H1 (cell line): ENCODE measurements at regions not wholly inside any gene's neighbourhood (a gene's known extent, or its start where the extent isn't known, plus 50 kb on each side); places are given as distances from the start of the nearest gene placed in this dataset.

Experiments used
- BRCA1 ChIP-seq: IDR thresholded peaks from 2 replicates; pipeline ENCODE4 v1.6.1; 2012; ENCODE audit warnings: low read depth, low read length, improper control_type of control experiment
- HDAC6 ChIP-seq: IDR thresholded peaks from one replicate; pipeline ENCODE4 v1.7.1; 2012; ENCODE audit warnings: low read depth, mild to moderate bottlenecking, inconsistent platforms, low read length, moderate library complexity
- KDM1A ChIP-seq: fragments of 200-600, 300-600 bp; sonication (generic); IDR thresholded peaks from 2 replicates; pipeline ENCODE4 v1.7.1; 2016; ENCODE audit warnings: mild to moderate bottlenecking, low read length, borderline replicate concordance
- SAP30 ChIP-seq: fragments of 300-600 bp; sonication (generic); IDR thresholded peaks from 2 replicates; pipeline ENCODE4 v1.7.1; 2012; ENCODE audit warnings: low read length, moderate library complexity, mild to moderate bottlenecking, inconsistent platforms; ENCODE audit not compliant: insufficient read depth, insufficient replicate concordance
- YY1 ChIP-seq: IDR thresholded peaks from 2 replicates; pipeline ENCODE4 v1.6.1; 2011; ENCODE audit warnings: low read depth, mild to moderate bottlenecking, low read length
- TF ChIP-seq, protein P1 (sequence below): IDR thresholded peaks from 2 replicates; pipeline ENCODE4 v1.6.1; 2012; ENCODE audit warnings: low read length, inconsistent platforms

DNA sequence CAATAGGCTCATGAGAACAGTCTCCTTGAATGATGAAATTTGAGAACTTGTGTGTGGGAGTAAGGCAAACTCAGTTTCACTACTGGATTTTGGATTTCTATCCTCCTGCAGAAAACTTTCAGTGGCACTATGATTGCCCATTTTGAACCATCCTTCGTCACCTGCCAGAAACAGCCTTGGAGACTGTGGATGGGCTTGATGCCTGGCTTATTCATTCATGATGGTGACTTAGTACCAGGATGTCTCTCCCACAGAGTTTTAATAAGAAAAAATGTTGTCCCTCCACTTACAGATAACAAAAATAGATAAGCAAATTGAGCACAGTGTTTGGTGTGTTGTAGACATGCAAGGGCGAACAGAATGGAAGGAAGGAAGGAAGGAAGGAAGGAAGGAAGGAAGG is 53.5 kb upstream of the CPNE4 start (continued):
- TF ChIP-seq, protein P1, sequence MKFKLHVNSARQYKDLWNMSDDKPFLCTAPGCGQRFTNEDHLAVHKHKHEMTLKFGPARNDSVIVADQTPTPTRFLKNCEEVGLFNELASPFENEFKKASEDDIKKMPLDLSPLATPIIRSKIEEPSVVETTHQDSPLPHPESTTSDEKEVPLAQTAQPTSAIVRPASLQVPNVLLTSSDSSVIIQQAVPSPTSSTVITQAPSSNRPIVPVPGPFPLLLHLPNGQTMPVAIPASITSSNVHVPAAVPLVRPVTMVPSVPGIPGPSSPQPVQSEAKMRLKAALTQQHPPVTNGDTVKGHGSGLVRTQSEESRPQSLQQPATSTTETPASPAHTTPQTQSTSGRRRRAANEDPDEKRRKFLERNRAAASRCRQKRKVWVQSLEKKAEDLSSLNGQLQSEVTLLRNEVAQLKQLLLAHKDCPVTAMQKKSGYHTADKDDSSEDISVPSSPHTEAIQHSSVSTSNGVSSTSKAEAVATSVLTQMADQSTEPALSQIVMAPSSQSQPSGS = no peak
- TF ChIP-seq KDM1A = no peak
- no peak for TF ChIP-seq YY1
- no peak for TF ChIP-seq SAP30
- no peak for TF ChIP-seq HDAC6
- no peak for TF ChIP-seq BRCA1
